ENCODE measurements at regions not wholly inside any gene's neighbourhood (a gene's known extent, or its start where the extent isn't known, plus 50 kb on each side); places are given as distances from the start of the nearest gene placed in this dataset.

DNA sequence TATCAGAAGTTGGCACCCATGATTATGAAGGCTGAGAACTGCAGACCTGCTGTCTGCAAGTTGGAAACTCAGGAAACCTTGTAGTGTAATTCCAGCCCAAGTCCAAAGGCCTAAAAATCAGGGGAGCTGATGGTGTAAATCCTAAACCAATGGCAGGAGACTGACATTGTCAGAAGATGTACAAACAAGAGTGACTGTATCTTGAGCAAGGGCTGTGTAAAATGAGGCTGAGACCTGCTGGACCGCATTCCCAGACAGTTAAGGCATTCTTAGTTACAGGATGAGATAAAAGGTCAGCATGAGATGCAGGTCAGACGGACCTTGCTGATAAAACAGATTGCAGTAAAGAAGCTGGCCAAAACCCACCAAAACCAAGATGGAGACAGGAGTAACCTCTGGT lies 147.7 kb downstream of the COG6 start:
- TF ChIP-seq, protein P1, sequence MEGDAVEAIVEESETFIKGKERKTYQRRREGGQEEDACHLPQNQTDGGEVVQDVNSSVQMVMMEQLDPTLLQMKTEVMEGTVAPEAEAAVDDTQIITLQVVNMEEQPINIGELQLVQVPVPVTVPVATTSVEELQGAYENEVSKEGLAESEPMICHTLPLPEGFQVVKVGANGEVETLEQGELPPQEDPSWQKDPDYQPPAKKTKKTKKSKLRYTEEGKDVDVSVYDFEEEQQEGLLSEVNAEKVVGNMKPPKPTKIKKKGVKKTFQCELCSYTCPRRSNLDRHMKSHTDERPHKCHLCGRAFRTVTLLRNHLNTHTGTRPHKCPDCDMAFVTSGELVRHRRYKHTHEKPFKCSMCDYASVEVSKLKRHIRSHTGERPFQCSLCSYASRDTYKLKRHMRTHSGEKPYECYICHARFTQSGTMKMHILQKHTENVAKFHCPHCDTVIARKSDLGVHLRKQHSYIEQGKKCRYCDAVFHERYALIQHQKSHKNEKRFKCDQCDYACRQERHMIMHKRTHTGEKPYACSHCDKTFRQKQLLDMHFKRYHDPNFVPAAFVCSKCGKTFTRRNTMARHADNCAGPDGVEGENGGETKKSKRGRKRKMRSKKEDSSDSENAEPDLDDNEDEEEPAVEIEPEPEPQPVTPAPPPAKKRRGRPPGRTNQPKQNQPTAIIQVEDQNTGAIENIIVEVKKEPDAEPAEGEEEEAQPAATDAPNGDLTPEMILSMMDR (conservative IDR thresholded peaks at IDR 0.05; ENCODE audit: low read depth) = no peak
- ChIA-PET POLR2A (ENCODE audit: low non-redundant PET) (no interaction called here), CTCF (no interaction called here)
- H3K27ac ChIP-seq = no peak overlapping the region
- DNase-seq (ENCODE audit: low spot score) = no peak

DNA sequence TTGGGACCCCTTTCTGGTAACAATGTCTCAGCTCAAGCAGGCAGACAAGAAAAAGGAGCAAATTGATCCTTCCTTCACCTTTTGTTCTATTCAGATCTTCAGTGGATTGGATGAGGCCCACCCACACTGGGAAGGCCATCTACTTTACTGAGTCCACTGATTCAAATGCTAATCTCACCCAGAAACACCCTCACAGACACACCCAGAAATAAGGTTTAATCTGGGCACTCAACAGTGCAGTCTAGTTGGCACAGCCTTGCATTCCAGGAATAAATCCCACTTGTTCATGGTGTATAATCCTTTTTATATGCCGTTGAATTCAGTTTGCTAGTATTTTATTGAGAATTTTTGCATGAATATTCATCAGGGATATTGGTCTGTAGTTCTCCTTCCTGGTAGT lies 148.4 kb downstream of the COG6 start:
- TF ChIP-seq, protein P1 (conservative IDR thresholded peaks at IDR 0.05; ENCODE audit: low read depth) = no peak
- no peak overlapping the region for H3K27ac ChIP-seq
- ChIA-PET POLR2A (ENCODE audit: low non-redundant PET) (no interaction called here), CTCF (no interaction called here)
- DNase-seq (ENCODE audit: low spot score) = no peak

DNA sequence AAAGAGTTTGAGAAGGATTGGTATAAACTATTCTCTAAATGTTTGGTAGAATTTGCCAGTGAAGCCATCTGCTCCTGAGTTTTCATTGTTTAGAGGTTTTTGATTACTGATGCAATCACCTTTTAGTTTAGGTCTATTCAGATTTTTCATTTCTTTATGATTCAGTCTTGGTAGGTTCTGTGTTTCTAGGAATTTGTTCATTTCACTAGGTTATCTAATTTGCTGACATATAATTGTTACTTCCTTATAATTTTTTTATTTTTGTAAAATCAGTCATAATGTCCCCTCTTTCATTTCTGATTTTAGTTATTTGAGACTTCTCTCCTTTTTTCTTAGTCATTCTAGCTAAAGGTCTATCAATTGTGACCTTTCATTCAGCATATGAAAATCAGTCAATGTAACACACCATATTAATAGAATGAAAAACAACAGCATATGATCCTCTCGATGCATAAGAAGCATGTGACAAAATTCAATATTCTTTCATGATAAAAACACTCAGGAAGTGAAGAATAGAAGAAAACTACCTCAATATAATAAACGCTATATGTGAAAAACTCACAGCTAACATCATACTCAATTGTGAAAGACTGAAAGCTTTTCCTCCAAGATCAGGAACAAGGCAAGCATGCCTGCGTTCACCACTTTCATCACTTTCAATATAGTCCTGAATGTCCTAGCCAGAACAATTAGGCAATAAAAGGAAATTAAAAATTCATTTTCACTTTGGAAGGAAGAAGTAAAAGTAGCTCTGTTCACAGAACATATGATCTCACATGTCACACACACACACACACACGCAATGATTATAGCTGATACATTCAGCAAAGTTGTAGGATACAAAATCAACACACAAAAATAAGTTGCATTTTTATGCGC lies 149.1 kb downstream of the COG6 start:
- DNase-seq (ENCODE audit: low spot score) = no peak
- ChIA-PET CTCF (interaction anchor here (0.6 kb wide), 1 partner anchor 141 kb away, joined by 5 read pairs; no protein-coding TSS in a partner anchor), POLR2A (ENCODE audit: low non-redundant PET) (no interaction called here)
- no peak overlapping the region for H3K27ac ChIP-seq
- TF ChIP-seq, protein P1 (conservative IDR thresholded peaks at IDR 0.05; ENCODE audit: low read depth) = no peak

DNA sequence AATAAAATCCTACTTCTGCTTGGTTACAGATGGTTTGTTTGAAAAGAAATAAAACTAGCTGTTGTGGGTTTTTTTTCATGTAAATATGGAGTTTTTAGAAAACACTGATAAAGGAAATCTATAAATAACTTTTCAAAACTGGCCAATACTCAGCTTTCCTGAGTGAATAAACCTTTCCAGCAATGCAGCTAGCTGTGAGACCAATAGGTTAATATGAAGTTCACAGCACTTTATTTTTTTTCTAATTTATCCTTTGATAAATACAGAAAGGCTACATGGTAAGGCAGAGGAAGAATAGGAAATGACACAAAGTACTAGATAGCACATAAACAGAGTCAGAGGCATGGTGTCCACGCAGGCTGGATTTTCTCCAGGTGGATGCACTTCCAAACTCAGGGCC lies 154.0 kb downstream of the COG6 start:
- TF ChIP-seq, protein P1 (conservative IDR thresholded peaks at IDR 0.05; ENCODE audit: low read depth) = no peak
- DNase-seq (ENCODE audit: low spot score) = no peak
- ChIA-PET CTCF (interaction anchor here (0.7 kb wide), 1 partner anchor 162 kb away, joined by 3 read pairs; no protein-coding TSS in a partner anchor), POLR2A (ENCODE audit: low non-redundant PET) (no interaction called here)
- no peak overlapping the region for H3K27ac ChIP-seq

DNA sequence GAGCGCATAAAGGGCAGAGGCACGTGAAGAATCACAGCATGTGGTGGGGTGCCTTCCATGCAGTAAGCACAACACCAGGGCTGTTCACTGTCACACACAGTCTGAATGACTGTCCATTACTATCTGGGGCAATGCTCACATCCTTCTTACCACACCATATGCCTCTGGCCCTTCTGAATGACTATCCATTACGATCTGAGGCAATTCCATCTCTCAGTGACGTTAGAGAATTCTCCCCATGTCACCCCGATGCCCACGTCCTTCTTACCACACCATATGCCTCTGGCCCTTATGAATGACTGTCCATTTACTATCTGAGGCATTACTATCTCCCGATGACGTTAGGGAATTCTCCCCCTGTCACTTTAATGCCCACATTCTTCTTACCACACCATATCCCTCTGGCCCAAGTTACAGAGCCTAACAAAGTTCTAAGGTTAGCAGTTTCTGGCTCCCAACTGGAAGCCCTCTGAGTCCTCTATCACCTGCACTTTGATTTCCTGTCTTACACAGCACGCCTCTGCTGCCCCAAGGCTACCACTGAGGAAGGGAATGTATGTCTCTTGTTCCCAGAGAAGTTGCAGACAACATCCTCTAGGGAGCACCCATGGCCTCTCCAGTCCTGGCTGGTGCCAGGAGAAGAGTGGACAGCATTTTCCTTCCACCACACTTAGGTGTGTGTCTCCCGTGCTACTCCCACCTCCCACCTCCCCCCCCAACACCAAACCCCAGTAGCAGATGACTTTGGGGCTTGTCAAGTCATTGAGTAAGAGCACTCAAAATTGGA lies 154.8 kb downstream of the COG6 start:
- TF ChIP-seq, protein P1 (conservative IDR thresholded peaks at IDR 0.05; ENCODE audit: low read depth) = no peak
- H3K27ac ChIP-seq = no peak overlapping the region
- CTCF ChIA-PET = no interaction called here

DNA sequence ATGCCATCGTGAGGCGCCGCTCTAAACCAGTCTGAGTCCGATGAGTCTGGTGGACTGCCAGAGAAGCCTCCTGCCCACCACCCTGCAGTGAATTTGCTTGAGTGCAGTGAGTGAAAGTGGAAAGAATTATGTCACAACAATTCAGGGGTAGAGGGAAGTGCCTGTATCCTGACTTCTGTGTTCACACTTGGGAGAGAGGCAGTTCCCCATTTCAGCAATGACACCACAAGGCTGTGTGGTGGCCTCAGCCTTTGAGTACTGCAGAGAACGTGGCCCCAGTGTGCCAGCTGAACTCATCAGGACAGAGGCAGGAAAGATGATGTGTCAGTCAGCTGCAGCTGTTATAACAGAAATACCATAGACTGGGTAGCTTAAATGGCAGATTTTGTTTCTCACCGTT lies 155.6 kb downstream of the COG6 start:
- POLR2A ChIA-PET (ENCODE audit: low non-redundant PET) = no interaction called here
- H3K27ac ChIP-seq = no peak overlapping the region
- TF ChIP-seq, protein P1 (conservative IDR thresholded peaks at IDR 0.05; ENCODE audit: low read depth) = no peak
- CTCF ChIA-PET = interaction anchor here (1.2 kb wide), 1 partner anchor 10 kb away, joined by 3 read pairs; no protein-coding TSS in a partner anchor
- DNase-seq (ENCODE audit: low spot score) = no peak

More for the DNA sequence above, 154.8 kb downstream of the COG6 start:
- DNase-seq (ENCODE audit: low spot score) = no peak
- POLR2A ChIA-PET (ENCODE audit: low non-redundant PET) = no interaction called here

All from RWPE1 (cell line).